ENCODE measurements at regions not wholly inside any gene's neighbourhood (a gene's known extent, or its start where the extent isn't known, plus 50 kb on each side); places are given as distances from the start of the nearest gene placed in this dataset.

DNA sequence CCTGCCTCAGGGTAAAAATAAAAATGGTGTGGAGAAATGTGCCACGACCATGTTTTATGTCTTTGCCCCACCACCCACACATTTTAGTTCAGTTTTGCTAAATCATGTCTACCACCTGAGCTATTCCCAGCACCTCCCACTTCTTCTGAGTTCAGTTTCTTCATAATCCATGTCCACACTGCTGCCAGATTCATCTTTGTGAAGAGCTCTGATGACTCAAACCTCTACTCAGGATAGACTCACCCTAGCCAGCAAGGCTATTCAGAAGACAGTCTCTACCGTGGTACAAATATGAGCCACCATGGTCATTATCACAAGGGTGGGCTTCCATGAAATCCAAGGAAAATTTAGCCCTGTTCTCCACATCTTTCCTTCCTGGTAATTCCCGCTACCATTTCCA lies 231.1 kb upstream of the PRKCQ start:
- TF ChIP-seq POLR2A (IDR thresholded peaks at IDR 0.05): no peak
- TF ChIP-seq, protein P1, sequence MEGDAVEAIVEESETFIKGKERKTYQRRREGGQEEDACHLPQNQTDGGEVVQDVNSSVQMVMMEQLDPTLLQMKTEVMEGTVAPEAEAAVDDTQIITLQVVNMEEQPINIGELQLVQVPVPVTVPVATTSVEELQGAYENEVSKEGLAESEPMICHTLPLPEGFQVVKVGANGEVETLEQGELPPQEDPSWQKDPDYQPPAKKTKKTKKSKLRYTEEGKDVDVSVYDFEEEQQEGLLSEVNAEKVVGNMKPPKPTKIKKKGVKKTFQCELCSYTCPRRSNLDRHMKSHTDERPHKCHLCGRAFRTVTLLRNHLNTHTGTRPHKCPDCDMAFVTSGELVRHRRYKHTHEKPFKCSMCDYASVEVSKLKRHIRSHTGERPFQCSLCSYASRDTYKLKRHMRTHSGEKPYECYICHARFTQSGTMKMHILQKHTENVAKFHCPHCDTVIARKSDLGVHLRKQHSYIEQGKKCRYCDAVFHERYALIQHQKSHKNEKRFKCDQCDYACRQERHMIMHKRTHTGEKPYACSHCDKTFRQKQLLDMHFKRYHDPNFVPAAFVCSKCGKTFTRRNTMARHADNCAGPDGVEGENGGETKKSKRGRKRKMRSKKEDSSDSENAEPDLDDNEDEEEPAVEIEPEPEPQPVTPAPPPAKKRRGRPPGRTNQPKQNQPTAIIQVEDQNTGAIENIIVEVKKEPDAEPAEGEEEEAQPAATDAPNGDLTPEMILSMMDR (IDR thresholded peaks at IDR 0.05): no peak

All from esophagus squamous epithelium (tissue), 4 donors.